ENCODE measurements at regions not wholly inside any gene's neighbourhood (a gene's known extent, or its start where the extent isn't known, plus 50 kb on each side); places are given as distances from the start of the nearest gene placed in this dataset.
"Not testable (repeated sequence)": the region's sequence is repeated elsewhere in the genome, so short reads cannot be mapped to it uniquely, and the experiment has no call there.

DNA sequence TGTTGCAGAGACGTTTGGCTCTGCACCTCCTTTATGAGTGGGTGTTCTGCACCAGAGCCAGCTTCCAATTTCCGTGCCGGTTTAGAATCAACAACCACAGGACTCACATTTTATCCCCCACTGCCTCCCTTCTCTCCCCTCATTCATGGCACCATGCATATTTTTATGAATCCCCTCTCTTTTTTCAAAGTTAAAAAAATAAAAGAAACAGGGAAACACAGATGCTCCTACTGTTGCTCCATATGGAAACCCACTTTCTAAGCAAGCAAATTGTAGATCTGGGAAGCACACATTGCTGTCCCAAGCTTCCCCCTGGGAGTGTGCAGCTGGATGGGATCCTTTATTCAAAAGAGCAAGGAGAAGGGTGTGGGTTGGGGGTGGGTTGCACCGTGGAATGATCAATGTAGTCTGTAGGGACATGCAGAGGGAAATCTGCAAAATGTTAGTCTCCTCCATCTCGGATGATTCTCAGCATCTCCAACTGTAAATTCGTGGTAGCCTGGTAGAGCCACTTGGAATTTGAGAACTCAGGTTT, 410.0 kb upstream of the ADAMTSL1 start:
- Mint-ChIP-seq H3K36me3 (no peaks in the 10 kb centered on the region), H3K4me3 (no peak overlapping the region), H3K27ac (no peak overlapping the region), H3K9me3 (no peaks in the 10 kb centered on the region), H3K4me1 (no peaks in the 10 kb centered on the region), H3K27me3 (ENCODE audit: low read depth) (no peaks in the 10 kb centered on the region)
- ATAC-seq, result no peak
- ChIA-PET POLR2A (no interaction called here), CTCF (no interaction called here)
- TF ChIP-seq, protein P1, sequence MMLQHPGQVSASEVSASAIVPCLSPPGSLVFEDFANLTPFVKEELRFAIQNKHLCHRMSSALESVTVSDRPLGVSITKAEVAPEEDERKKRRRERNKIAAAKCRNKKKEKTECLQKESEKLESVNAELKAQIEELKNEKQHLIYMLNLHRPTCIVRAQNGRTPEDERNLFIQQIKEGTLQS (CRISPR knock-in tag; conservative IDR thresholded peaks at IDR 0.05), result no peak
- TF ChIP-seq, protein P2, sequence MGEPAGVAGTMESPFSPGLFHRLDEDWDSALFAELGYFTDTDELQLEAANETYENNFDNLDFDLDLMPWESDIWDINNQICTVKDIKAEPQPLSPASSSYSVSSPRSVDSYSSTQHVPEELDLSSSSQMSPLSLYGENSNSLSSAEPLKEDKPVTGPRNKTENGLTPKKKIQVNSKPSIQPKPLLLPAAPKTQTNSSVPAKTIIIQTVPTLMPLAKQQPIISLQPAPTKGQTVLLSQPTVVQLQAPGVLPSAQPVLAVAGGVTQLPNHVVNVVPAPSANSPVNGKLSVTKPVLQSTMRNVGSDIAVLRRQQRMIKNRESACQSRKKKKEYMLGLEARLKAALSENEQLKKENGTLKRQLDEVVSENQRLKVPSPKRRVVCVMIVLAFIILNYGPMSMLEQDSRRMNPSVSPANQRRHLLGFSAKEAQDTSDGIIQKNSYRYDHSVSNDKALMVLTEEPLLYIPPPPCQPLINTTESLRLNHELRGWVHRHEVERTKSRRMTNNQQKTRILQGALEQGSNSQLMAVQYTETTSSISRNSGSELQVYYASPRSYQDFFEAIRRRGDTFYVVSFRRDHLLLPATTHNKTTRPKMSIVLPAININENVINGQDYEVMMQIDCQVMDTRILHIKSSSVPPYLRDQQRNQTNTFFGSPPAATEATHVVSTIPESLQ (CRISPR knock-in tag; IDR thresholded peaks at IDR 0.05), result no peak
- TF ChIP-seq FOXK1 (CRISPR knock-in tag; IDR thresholded peaks at IDR 0.05), result no peak
- TF ChIP-seq ETV6 (CRISPR knock-in tag; IDR thresholded peaks at IDR 0.05), result no peak
- no peak for TF ChIP-seq GTF2I (CRISPR knock-in tag; conservative IDR thresholded peaks at IDR 0.05)
- DNase-seq (ENCODE audit: low spot score), result no peak

DNA sequence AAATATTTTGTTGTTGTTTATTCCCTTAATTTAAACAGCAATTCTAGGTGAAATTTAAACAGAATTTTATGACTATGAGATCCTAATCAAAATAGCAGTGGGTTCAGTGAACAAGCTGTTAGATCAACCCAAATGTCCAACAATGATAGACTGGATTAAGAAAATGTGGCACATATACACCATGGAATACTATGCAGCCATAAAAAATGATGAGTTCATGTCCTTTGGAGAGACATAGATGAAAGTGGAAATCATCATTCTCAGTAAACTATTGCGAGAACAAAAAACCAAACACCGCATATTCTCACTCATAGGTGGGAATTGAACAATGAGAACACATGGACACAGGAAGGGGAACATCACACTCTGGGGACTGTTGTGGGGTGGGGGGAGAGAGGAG, 407.3 kb upstream of the ADAMTSL1 start:
- H3K27ac Mint-ChIP-seq; H3K9me3 Mint-ChIP-seq; H3K4me1 Mint-ChIP-seq; DNase-seq (ENCODE audit: low spot score); POLR2A ChIA-PET; CTCF ChIA-PET; H3K27me3 Mint-ChIP-seq (ENCODE audit: low read depth); H3K4me3 Mint-ChIP-seq; ATAC-seq; H3K36me3 Mint-ChIP-seq: not testable (repeated sequence)

DNA sequence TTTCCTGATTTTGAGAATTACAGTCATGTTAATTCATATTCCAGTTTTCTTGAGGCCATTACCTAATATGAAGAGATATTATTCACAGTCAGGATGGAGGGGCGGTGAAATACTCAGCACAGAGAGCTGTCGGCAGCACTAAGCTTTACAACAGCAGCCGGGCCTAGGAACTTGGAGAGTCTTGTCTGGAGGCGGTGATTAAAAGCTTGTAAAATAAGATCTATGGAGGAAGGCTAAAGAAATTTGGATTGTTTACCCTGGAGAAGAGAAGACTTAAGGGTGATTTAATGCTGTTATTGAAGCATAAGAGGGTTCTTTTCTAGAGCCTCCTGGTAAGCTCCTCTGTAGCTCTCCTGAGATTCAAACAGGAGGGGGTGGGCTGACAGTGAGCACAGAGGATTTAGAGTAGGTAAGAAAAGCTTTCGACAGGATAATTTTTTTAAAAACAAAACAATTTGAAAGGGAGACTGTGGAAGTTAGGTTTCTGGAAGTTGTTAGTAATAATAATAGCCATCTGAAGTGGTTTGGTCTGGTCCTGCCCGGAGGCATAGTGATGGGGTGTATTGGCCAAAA, 406.3 kb upstream of the ADAMTSL1 start:
- no peak for ATAC-seq
- Mint-ChIP-seq H3K9me3 (no peaks in the 10 kb centered on the region), H3K4me1 (no peaks in the 10 kb centered on the region), H3K27ac (no peak overlapping the region), H3K36me3 (no peaks in the 10 kb centered on the region), H3K27me3 (ENCODE audit: low read depth) (no peaks in the 10 kb centered on the region), H3K4me3 (no peak overlapping the region)
- ChIA-PET POLR2A (no interaction called here), CTCF (no interaction called here)
- TF ChIP-seq RELA (CRISPR knock-in tag; IDR thresholded peaks at IDR 0.05; ENCODE audit: borderline replicate concordance) (no peak), NFATC4 (CRISPR knock-in tag; IDR thresholded peaks at IDR 0.05) (no peak), NFE2L1 (CRISPR knock-in tag; IDR thresholded peaks at IDR 0.05) (no peak), HMGA2 (CRISPR knock-in tag; IDR thresholded peaks at IDR 0.05) (no peak), TEAD1 (CRISPR knock-in tag; IDR thresholded peaks at IDR 0.05) (no peak), SOX15 (CRISPR knock-in tag; IDR thresholded peaks at IDR 0.05) (no peak)
- TF ChIP-seq, protein P3, sequence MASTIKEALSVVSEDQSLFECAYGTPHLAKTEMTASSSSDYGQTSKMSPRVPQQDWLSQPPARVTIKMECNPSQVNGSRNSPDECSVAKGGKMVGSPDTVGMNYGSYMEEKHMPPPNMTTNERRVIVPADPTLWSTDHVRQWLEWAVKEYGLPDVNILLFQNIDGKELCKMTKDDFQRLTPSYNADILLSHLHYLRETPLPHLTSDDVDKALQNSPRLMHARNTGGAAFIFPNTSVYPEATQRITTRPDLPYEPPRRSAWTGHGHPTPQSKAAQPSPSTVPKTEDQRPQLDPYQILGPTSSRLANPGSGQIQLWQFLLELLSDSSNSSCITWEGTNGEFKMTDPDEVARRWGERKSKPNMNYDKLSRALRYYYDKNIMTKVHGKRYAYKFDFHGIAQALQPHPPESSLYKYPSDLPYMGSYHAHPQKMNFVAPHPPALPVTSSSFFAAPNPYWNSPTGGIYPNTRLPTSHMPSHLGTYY (CRISPR knock-in tag; IDR thresholded peaks at IDR 0.05), result no peak
- TF ChIP-seq, protein P4, sequence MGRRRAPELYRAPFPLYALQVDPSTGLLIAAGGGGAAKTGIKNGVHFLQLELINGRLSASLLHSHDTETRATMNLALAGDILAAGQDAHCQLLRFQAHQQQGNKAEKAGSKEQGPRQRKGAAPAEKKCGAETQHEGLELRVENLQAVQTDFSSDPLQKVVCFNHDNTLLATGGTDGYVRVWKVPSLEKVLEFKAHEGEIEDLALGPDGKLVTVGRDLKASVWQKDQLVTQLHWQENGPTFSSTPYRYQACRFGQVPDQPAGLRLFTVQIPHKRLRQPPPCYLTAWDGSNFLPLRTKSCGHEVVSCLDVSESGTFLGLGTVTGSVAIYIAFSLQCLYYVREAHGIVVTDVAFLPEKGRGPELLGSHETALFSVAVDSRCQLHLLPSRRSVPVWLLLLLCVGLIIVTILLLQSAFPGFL (CRISPR knock-in tag; IDR thresholded peaks at IDR 0.05; ENCODE audit: borderline replicate concordance), result no peak
- DNase-seq (ENCODE audit: low spot score), result no peak

DNA sequence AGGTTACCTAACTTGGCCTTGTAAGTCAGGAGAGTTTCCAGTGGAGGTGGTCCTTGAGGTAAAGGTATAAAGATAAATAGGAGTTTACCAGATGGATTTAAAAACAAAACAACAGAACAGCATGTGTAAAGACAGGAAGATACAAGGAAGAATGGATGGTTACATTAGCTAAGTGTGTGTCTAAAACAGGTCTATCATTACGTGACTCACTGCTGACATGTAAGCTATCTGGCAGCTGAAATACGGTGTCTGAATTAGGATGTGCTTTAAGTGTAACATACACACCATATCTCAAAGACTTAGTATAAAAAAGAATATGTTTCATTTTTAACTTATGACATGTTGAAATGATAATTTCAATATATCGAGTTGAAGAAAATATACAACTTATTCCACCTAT, 405.1 kb upstream of the ADAMTSL1 start:
- ATAC-seq, result no peak

More for the DNA sequence above, 405.1 kb upstream of the ADAMTSL1 start:
- CTCF ChIA-PET, result interaction anchor here (1.1 kb wide), 1 partner anchor 144 kb away, joined by 4 read pairs; no protein-coding TSS in a partner anchor
- no peak for DNase-seq (ENCODE audit: low spot score)
- Mint-ChIP-seq H3K4me1 (no peaks in the 10 kb centered on the region), H3K9me3 (no peaks in the 10 kb centered on the region), H3K27me3 (ENCODE audit: low read depth) (no peaks in the 10 kb centered on the region), H3K27ac (no peak overlapping the region), H3K4me3 (no peak overlapping the region), H3K36me3 (no peaks in the 10 kb centered on the region)
- no peak for TF ChIP-seq ZNF263 (CRISPR knock-in tag; IDR thresholded peaks at IDR 0.05; ENCODE audit: low read depth)
- no peak for TF ChIP-seq ZNF317 (CRISPR knock-in tag; IDR thresholded peaks at IDR 0.05; ENCODE audit: borderline replicate concordance, low read depth)
- no peak for TF ChIP-seq ATF1 (CRISPR knock-in tag; IDR thresholded peaks at IDR 0.05)
- TF ChIP-seq, protein P5, sequence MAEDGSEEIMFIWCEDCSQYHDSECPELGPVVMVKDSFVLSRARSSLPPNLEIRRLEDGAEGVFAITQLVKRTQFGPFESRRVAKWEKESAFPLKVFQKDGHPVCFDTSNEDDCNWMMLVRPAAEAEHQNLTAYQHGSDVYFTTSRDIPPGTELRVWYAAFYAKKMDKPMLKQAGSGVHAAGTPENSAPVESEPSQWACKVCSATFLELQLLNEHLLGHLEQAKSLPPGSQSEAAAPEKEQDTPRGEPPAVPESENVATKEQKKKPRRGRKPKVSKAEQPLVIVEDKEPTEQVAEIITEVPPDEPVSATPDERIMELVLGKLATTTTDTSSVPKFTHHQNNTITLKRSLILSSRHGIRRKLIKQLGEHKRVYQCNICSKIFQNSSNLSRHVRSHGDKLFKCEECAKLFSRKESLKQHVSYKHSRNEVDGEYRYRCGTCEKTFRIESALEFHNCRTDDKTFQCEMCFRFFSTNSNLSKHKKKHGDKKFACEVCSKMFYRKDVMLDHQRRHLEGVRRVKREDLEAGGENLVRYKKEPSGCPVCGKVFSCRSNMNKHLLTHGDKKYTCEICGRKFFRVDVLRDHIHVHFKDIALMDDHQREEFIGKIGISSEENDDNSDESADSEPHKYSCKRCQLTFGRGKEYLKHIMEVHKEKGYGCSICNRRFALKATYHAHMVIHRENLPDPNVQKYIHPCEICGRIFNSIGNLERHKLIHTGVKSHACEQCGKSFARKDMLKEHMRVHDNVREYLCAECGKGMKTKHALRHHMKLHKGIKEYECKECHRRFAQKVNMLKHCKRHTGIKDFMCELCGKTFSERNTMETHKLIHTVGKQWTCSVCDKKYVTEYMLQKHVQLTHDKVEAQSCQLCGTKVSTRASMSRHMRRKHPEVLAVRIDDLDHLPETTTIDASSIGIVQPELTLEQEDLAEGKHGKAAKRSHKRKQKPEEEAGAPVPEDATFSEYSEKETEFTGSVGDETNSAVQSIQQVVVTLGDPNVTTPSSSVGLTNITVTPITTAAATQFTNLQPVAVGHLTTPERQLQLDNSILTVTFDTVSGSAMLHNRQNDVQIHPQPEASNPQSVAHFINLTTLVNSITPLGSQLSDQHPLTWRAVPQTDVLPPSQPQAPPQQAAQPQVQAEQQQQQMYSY (CRISPR knock-in tag; IDR thresholded peaks at IDR 0.05), result no peak
- POLR2A ChIA-PET, result no interaction called here

All from WTC11 (cell line).